ENCODE measurements at regions not wholly inside any gene's neighbourhood (a gene's known extent, or its start where the extent isn't known, plus 50 kb on each side); places are given as distances from the start of the nearest gene placed in this dataset.
"Not testable (repeated sequence)": the region's sequence is repeated elsewhere in the genome, so short reads cannot be mapped to it uniquely, and the experiment has no call there.

- DNase-seq (ENCODE audit: low read depth, low spot score) = no peak
Observed at GRCh38 chr3:144660186-144660585, 688.6 kb downstream of the DIPK2A start.

GRCh38 chr3:144662729-144663128 lies 691.1 kb downstream of the DIPK2A start:
- no peak overlapping the region for H3K27ac ChIP-seq
- DNase-seq (ENCODE audit: low read depth, low spot score) = no peak

More at GRCh38 chr3:144660186-144660585, 688.6 kb downstream of the DIPK2A start:
- H3K27ac ChIP-seq = no peak overlapping the region

- no peak overlapping the region for H3K27ac ChIP-seq
- no peak for DNase-seq (ENCODE audit: low read depth, low spot score)
Observed at GRCh38 chr3:144663456-144664436, 692.1 kb downstream of the DIPK2A start.

- H3K27ac ChIP-seq = no peak overlapping the region
- no peak for DNase-seq (ENCODE audit: low read depth, low spot score)
Observed at GRCh38 chr3:144665567-144666053, 694.0 kb downstream of the DIPK2A start.

GRCh38 chr3:144670571-144670970 lies 698.9 kb downstream of the DIPK2A start:
- DNase-seq (ENCODE audit: low read depth, low spot score) = no peak
- H3K27ac ChIP-seq = no peak overlapping the region

GRCh38 chr3:144677103-144677502 lies 705.5 kb downstream of the DIPK2A start:
- no peak for DNase-seq (ENCODE audit: low read depth, low spot score)
- no peak overlapping the region for H3K27ac ChIP-seq

GRCh38 chr3:144683065-144683464 lies 711.4 kb downstream of the DIPK2A start:
- no peak for DNase-seq (ENCODE audit: low read depth, low spot score)
- H3K27ac ChIP-seq = no peak overlapping the region

GRCh38 chr3:144687862-144688261 lies 716.2 kb downstream of the DIPK2A start:
- no peak overlapping the region for H3K27ac ChIP-seq
- DNase-seq (ENCODE audit: low read depth, low spot score) = no peak

- no peak for DNase-seq (ENCODE audit: low read depth, low spot score)
- no peak overlapping the region for H3K27ac ChIP-seq
Observed at GRCh38 chr3:144692488-144692887, 720.9 kb downstream of the DIPK2A start.

- DNase-seq (ENCODE audit: low read depth, low spot score) = no peak
- H3K27ac ChIP-seq = no peak overlapping the region
Observed at GRCh38 chr3:144708437-144708836, 736.8 kb downstream of the DIPK2A start.

- no peak for DNase-seq (ENCODE audit: low read depth, low spot score)
Observed at GRCh38 chr3:144737281-144737680, 765.7 kb downstream of the DIPK2A start.

GRCh38 chr3:144743225-144743668 lies 771.6 kb downstream of the DIPK2A start:
- DNase-seq (ENCODE audit: low read depth, low spot score) = no peak
- H3K27ac ChIP-seq = no peak overlapping the region

More at GRCh38 chr3:144737281-144737680, 765.7 kb downstream of the DIPK2A start:
- H3K27ac ChIP-seq = no peak overlapping the region

GRCh38 chr3:144744473-144744872 lies 772.9 kb downstream of the DIPK2A start:
- no peak for DNase-seq (ENCODE audit: low read depth, low spot score)

GRCh38 chr3:144746631-144747030 lies 775.0 kb downstream of the DIPK2A start:
- no peak overlapping the region for H3K27ac ChIP-seq
- DNase-seq (ENCODE audit: low read depth, low spot score) = no peak

More at GRCh38 chr3:144744473-144744872, 772.9 kb downstream of the DIPK2A start:
- H3K27ac ChIP-seq = no peak overlapping the region

- not testable (repeated sequence) for H3K27ac ChIP-seq; DNase-seq (ENCODE audit: low read depth, low spot score)
Observed at GRCh38 chr3:144749536-144750253, 778.1 kb downstream of the DIPK2A start.

- DNase-seq (ENCODE audit: low read depth, low spot score) = no peak
- H3K27ac ChIP-seq = no peak overlapping the region
Observed at GRCh38 chr3:144754076-144754783, 782.6 kb downstream of the DIPK2A start.

- DNase-seq (ENCODE audit: low read depth, low spot score) = no peak
- H3K27ac ChIP-seq = no peak overlapping the region
Observed at GRCh38 chr3:144756704-144757440, 785.2 kb downstream of the DIPK2A start.

GRCh38 chr3:144760831-144761230 lies 789.2 kb downstream of the DIPK2A start:
- no peak for DNase-seq (ENCODE audit: low read depth, low spot score)
- H3K27ac ChIP-seq = no peak overlapping the region

GRCh38 chr3:144762091-144762490 lies 790.5 kb downstream of the DIPK2A start:
- DNase-seq (ENCODE audit: low read depth, low spot score) = no peak
- no peak overlapping the region for H3K27ac ChIP-seq

Data from epithelial cell of prostate (primary cell).